MV-4-11 (cell line): ENCODE measurements at regions not wholly inside any gene's neighbourhood (a gene's known extent, or its start where the extent isn't known, plus 50 kb on each side); places are given as distances from the start of the nearest gene placed in this dataset.

Source experiments
- DNase-seq: peaks from one replicate; lab custom pipeline; 2025; lab: John Stamatoyannopoulos, UW

GRCh38 chr21:41564871-41565274 is 56.9 kb upstream of the TMPRSS2 start:
- peak; percentile 88 for DNase-seq

GRCh38 chr21:41562101-41563000 is 54.4 kb upstream of the TMPRSS2 start:
- no peak for DNase-seq

GRCh38 chr21:41561701-41562100 is 53.7 kb upstream of the TMPRSS2 start:
- DNase-seq, result no peak

- DNase-seq, result no peak
These were observed 52.8 kb upstream of the TMPRSS2 start for GRCh38 chr21:41560661-41561158.

- no peak for DNase-seq
These were observed 52.0 kb upstream of the TMPRSS2 start for GRCh38 chr21:41559658-41560631.

GRCh38 chr21:41558842-41559241 is 50.9 kb upstream of the TMPRSS2 start:
- no peak for DNase-seq

- no peak for DNase-seq
These were observed 49.9 kb upstream of the TMPRSS2 start for GRCh38 chr21:41557884-41558283.
